ENCODE measurements at regions not wholly inside any gene's neighbourhood (a gene's known extent, or its start where the extent isn't known, plus 50 kb on each side); places are given as distances from the start of the nearest gene placed in this dataset.

DNA sequence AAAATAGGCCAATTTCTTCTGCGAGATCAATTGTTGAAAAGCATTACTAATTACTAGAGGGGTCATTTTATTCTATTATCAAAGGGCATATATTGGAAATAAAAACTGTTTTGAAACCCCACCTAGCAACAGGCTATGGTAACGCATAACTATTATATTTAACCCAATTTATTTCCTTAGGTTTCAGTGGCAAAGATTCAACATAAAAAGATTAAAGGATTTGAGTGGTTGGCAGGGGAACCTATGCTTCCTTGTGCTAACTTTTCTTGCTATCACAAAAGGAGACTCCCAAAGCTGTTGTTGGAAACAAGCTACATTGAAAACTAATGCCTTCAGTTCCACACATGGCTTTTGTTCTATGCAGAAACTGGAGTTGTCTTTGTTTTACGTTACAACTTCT lies 166.9 kb upstream of the KLF3 start (continued):
- no peak for TF ChIP-seq ZNF263 (CRISPR knock-in tag; IDR thresholded peaks at IDR 0.05; ENCODE audit: low read depth)

DNA sequence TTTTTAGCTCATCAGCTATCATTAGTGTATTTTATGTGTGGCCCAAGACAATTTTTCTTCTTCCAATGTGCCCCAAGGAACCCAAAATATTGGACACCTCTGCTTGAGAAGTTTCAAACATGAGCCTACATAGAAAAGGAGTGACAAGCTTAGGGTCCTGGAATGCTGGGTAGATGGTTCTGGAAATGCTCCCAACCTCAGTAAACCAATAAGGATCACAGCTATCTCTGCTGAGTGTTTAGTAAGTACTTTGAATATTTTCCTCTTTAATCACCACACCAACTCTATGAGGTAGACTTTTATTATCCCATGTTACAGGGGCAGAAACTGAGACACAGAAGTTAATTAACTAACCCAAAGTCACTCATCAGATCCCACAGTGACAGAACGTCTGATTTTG lies 164.9 kb upstream of the KLF3 start:
- POLR2A ChIA-PET, result no interaction called here

DNA sequence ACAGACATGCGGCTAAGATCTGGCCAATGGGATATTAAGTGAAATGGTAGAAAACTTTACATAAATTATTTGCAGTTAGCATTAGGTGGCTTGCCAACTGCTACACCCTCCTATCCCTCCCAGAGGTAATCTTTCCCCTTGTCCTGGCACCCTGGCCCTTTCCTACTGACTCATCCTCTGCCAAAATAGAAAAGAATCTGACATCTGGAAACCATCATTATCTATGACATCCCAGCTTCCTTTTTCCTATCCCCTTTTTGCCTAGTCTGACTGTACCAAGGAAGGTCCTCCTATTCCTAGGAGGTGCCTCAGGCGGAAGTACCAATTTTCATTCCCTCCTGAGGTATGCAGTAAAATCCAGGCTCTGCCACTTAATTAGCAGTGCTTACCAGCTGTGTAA lies 163.6 kb upstream of the KLF3 start:
- ATAC-seq, result no peak
- CTCF ChIA-PET, result no interaction called here
- TF ChIP-seq JAZF1 (CRISPR knock-in tag; IDR thresholded peaks at IDR 0.05) (no peak), ZNF317 (CRISPR knock-in tag; IDR thresholded peaks at IDR 0.05; ENCODE audit: borderline replicate concordance, low read depth) (no peak), CREM (CRISPR knock-in tag; IDR thresholded peaks at IDR 0.05) (no peak), IRF2 (CRISPR knock-in tag; IDR thresholded peaks at IDR 0.05; ENCODE audit: borderline replicate concordance, low read depth) (no peak), TCF7 (CRISPR knock-in tag; IDR thresholded peaks at IDR 0.05; ENCODE audit: low read depth) (no peak), ESRRA (CRISPR knock-in tag; IDR thresholded peaks at IDR 0.05; ENCODE audit: borderline replicate concordance) (no peak), GRHL2 (CRISPR knock-in tag; IDR thresholded peaks at IDR 0.05; ENCODE audit: insufficient replicate concordance, severe bottlenecking) (no peak), OVOL2 (CRISPR knock-in tag; IDR thresholded peaks at IDR 0.05; ENCODE audit: borderline replicate concordance) (no peak), JUN (CRISPR knock-in tag; IDR thresholded peaks at IDR 0.05) (no peak), RELA (CRISPR knock-in tag; IDR thresholded peaks at IDR 0.05; ENCODE audit: borderline replicate concordance) (no peak)
- TF ChIP-seq, protein P1, sequence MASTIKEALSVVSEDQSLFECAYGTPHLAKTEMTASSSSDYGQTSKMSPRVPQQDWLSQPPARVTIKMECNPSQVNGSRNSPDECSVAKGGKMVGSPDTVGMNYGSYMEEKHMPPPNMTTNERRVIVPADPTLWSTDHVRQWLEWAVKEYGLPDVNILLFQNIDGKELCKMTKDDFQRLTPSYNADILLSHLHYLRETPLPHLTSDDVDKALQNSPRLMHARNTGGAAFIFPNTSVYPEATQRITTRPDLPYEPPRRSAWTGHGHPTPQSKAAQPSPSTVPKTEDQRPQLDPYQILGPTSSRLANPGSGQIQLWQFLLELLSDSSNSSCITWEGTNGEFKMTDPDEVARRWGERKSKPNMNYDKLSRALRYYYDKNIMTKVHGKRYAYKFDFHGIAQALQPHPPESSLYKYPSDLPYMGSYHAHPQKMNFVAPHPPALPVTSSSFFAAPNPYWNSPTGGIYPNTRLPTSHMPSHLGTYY (CRISPR knock-in tag; IDR thresholded peaks at IDR 0.05), result no peak
- TF ChIP-seq, protein P2, sequence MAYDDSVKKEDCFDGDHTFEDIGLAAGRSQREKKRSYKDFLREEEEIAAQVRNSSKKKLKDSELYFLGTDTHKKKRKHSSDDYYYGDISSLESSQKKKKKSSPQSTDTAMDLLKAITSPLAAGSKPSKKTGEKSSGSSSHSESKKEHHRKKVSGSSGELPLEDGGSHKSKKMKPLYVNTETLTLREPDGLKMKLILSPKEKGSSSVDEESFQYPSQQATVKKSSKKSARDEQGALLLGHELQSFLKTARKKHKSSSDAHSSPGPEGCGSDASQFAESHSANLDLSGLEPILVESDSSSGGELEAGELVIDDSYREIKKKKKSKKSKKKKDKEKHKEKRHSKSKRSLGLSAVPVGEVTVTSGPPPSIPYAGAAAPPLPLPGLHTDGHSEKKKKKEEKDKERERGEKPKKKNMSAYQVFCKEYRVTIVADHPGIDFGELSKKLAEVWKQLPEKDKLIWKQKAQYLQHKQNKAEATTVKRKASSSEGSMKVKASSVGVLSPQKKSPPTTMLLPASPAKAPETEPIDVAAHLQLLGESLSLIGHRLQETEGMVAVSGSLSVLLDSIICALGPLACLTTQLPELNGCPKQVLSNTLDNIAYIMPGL (CRISPR knock-in tag; IDR thresholded peaks at IDR 0.05), result no peak
- TF ChIP-seq, protein P3, sequence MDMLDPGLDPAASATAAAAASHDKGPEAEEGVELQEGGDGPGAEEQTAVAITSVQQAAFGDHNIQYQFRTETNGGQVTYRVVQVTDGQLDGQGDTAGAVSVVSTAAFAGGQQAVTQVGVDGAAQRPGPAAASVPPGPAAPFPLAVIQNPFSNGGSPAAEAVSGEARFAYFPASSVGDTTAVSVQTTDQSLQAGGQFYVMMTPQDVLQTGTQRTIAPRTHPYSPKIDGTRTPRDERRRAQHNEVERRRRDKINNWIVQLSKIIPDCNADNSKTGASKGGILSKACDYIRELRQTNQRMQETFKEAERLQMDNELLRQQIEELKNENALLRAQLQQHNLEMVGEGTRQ (CRISPR knock-in tag; IDR thresholded peaks at IDR 0.05), result no peak
- TF ChIP-seq, protein P4, sequence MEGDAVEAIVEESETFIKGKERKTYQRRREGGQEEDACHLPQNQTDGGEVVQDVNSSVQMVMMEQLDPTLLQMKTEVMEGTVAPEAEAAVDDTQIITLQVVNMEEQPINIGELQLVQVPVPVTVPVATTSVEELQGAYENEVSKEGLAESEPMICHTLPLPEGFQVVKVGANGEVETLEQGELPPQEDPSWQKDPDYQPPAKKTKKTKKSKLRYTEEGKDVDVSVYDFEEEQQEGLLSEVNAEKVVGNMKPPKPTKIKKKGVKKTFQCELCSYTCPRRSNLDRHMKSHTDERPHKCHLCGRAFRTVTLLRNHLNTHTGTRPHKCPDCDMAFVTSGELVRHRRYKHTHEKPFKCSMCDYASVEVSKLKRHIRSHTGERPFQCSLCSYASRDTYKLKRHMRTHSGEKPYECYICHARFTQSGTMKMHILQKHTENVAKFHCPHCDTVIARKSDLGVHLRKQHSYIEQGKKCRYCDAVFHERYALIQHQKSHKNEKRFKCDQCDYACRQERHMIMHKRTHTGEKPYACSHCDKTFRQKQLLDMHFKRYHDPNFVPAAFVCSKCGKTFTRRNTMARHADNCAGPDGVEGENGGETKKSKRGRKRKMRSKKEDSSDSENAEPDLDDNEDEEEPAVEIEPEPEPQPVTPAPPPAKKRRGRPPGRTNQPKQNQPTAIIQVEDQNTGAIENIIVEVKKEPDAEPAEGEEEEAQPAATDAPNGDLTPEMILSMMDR (IDR thresholded peaks at IDR 0.05), result no peak
- TF ChIP-seq, protein P5, sequence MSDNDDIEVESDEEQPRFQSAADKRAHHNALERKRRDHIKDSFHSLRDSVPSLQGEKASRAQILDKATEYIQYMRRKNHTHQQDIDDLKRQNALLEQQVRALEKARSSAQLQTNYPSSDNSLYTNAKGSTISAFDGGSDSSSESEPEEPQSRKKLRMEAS (CRISPR knock-in tag; IDR thresholded peaks at IDR 0.05), result no peak
- TF ChIP-seq, protein P6, sequence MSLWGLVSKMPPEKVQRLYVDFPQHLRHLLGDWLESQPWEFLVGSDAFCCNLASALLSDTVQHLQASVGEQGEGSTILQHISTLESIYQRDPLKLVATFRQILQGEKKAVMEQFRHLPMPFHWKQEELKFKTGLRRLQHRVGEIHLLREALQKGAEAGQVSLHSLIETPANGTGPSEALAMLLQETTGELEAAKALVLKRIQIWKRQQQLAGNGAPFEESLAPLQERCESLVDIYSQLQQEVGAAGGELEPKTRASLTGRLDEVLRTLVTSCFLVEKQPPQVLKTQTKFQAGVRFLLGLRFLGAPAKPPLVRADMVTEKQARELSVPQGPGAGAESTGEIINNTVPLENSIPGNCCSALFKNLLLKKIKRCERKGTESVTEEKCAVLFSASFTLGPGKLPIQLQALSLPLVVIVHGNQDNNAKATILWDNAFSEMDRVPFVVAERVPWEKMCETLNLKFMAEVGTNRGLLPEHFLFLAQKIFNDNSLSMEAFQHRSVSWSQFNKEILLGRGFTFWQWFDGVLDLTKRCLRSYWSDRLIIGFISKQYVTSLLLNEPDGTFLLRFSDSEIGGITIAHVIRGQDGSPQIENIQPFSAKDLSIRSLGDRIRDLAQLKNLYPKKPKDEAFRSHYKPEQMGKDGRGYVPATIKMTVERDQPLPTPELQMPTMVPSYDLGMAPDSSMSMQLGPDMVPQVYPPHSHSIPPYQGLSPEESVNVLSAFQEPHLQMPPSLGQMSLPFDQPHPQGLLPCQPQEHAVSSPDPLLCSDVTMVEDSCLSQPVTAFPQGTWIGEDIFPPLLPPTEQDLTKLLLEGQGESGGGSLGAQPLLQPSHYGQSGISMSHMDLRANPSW (CRISPR knock-in tag; conservative IDR thresholded peaks at IDR 0.05; ENCODE audit: low read depth), result no peak

More for the DNA sequence above, 164.9 kb upstream of the KLF3 start:
- no peaks in the 10 kb centered on the region for H3K9me3 Mint-ChIP-seq
- no peak for DNase-seq (ENCODE audit: low spot score)
- H3K27me3 Mint-ChIP-seq (ENCODE audit: low read depth), result no peaks in the 10 kb centered on the region
- peaks cover 9% of the 10 kb centered on the region for H3K4me1 Mint-ChIP-seq
- no peak overlapping the region for H3K27ac Mint-ChIP-seq
- TF ChIP-seq ZNF317 (CRISPR knock-in tag; IDR thresholded peaks at IDR 0.05; ENCODE audit: borderline replicate concordance, low read depth), result no peak
- TF ChIP-seq, protein P7, sequence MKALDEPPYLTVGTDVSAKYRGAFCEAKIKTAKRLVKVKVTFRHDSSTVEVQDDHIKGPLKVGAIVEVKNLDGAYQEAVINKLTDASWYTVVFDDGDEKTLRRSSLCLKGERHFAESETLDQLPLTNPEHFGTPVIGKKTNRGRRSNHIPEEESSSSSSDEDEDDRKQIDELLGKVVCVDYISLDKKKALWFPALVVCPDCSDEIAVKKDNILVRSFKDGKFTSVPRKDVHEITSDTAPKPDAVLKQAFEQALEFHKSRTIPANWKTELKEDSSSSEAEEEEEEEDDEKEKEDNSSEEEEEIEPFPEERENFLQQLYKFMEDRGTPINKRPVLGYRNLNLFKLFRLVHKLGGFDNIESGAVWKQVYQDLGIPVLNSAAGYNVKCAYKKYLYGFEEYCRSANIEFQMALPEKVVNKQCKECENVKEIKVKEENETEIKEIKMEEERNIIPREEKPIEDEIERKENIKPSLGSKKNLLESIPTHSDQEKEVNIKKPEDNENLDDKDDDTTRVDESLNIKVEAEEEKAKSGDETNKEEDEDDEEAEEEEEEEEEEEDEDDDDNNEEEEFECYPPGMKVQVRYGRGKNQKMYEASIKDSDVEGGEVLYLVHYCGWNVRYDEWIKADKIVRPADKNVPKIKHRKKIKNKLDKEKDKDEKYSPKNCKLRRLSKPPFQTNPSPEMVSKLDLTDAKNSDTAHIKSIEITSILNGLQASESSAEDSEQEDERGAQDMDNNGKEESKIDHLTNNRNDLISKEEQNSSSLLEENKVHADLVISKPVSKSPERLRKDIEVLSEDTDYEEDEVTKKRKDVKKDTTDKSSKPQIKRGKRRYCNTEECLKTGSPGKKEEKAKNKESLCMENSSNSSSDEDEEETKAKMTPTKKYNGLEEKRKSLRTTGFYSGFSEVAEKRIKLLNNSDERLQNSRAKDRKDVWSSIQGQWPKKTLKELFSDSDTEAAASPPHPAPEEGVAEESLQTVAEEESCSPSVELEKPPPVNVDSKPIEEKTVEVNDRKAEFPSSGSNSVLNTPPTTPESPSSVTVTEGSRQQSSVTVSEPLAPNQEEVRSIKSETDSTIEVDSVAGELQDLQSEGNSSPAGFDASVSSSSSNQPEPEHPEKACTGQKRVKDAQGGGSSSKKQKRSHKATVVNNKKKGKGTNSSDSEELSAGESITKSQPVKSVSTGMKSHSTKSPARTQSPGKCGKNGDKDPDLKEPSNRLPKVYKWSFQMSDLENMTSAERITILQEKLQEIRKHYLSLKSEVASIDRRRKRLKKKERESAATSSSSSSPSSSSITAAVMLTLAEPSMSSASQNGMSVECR (CRISPR knock-in tag; IDR thresholded peaks at IDR 0.05; ENCODE audit: borderline replicate concordance), result no peak
- no peak for TF ChIP-seq JAZF1 (CRISPR knock-in tag; IDR thresholded peaks at IDR 0.05)
- TF ChIP-seq NR2C2 (CRISPR knock-in tag; IDR thresholded peaks at IDR 0.05), result no peak
- CTCF ChIA-PET, result no interaction called here
- ATAC-seq, result no peak
- no peaks in the 10 kb centered on the region for H3K36me3 Mint-ChIP-seq
- no peak overlapping the region for H3K4me3 Mint-ChIP-seq

More for the DNA sequence above, 163.6 kb upstream of the KLF3 start:
- POLR2A ChIA-PET, result no interaction called here
- Mint-ChIP-seq H3K27me3 (ENCODE audit: low read depth) (no peaks in the 10 kb centered on the region), H3K27ac (no peak overlapping the region), H3K9me3 (no peaks in the 10 kb centered on the region), H3K4me1 (peaks cover 7% of the 10 kb centered on the region), H3K4me3 (no peak overlapping the region), H3K36me3 (no peaks in the 10 kb centered on the region)
- no peak for DNase-seq (ENCODE audit: low spot score)
